ENCODE measurements at regions not wholly inside any gene's neighbourhood (a gene's known extent, or its start where the extent isn't known, plus 50 kb on each side); places are given as distances from the start of the nearest gene placed in this dataset.

- no peak for TF ChIP-seq EZH2phosphoT487 (IDR thresholded peaks at IDR 0.05; ENCODE audit: low read depth)
- TF ChIP-seq CTCF (IDR thresholded peaks at IDR 0.05; ENCODE audit: low read depth, low read length): no peak
- no peaks in the 10 kb centered on the region for H3K79me2 ChIP-seq (ENCODE audit: low read length)
- no peak overlapping the region for H3K4me2 ChIP-seq (ENCODE audit: low read length)
Measured at GRCh38 chr12:58586762-58587161, 333.5 kb downstream of the LRIG3 start.

GRCh38 chr12:58588770-58589169 lies 331.5 kb downstream of the LRIG3 start:
- Histone ChIP-seq H3K4me1 (ENCODE audit: low read length) (no peaks in the 10 kb centered on the region), H4K20me1 (ENCODE audit: insufficient read depth, low read length) (no peaks in the 10 kb centered on the region), H3K4me3 (ENCODE audit: low read length) (no peak overlapping the region), H3K36me3 (replicated peaks; ENCODE audit: low read depth, low read length) (no peaks in the 10 kb centered on the region), H2AFZ (ENCODE audit: low read depth, low read length) (no peak overlapping the region), H3K4me2 (ENCODE audit: low read length) (no peak overlapping the region), H3K27ac (ENCODE audit: low read length) (no peak overlapping the region), H3K27me3 (ENCODE audit: low read depth, low read length) (no peaks in the 10 kb centered on the region), H3K9ac (ENCODE audit: low read length) (no peak overlapping the region), H3K79me2 (ENCODE audit: low read length) (no peaks in the 10 kb centered on the region), H3K9me3 (ENCODE audit: insufficient read depth, low read length) (no peaks in the 10 kb centered on the region)
- TF ChIP-seq CTCF (IDR thresholded peaks at IDR 0.05; ENCODE audit: low read depth, low read length): no peak
- no peak for TF ChIP-seq EZH2phosphoT487 (IDR thresholded peaks at IDR 0.05; ENCODE audit: low read depth)

More at GRCh38 chr12:58586762-58587161, 333.5 kb downstream of the LRIG3 start:
- no peaks in the 10 kb centered on the region for H3K4me1 ChIP-seq (ENCODE audit: low read length)
- no peaks in the 10 kb centered on the region for H3K9me3 ChIP-seq (ENCODE audit: insufficient read depth, low read length)
- H2AFZ ChIP-seq (ENCODE audit: low read depth, low read length): no peak overlapping the region
- H3K27me3 ChIP-seq (ENCODE audit: low read depth, low read length): no peaks in the 10 kb centered on the region
- H3K4me3 ChIP-seq (ENCODE audit: low read length): no peak overlapping the region
- H3K9ac ChIP-seq (ENCODE audit: low read length): no peak overlapping the region
- no peaks in the 10 kb centered on the region for H4K20me1 ChIP-seq (ENCODE audit: insufficient read depth, low read length)
- H3K36me3 ChIP-seq (replicated peaks; ENCODE audit: low read depth, low read length): no peaks in the 10 kb centered on the region
- H3K27ac ChIP-seq (ENCODE audit: low read length): no peak overlapping the region

GRCh38 chr12:58592475-58593207 lies 327.7 kb downstream of the LRIG3 start:
- Histone ChIP-seq H3K4me1 (ENCODE audit: low read length) (no peaks in the 10 kb centered on the region), H3K27ac (ENCODE audit: low read length) (no peak overlapping the region), H3K27me3 (ENCODE audit: low read depth, low read length) (no peaks in the 10 kb centered on the region), H3K4me3 (ENCODE audit: low read length) (no peak overlapping the region), H2AFZ (ENCODE audit: low read depth, low read length) (no peak overlapping the region), H3K9ac (ENCODE audit: low read length) (no peak overlapping the region), H4K20me1 (ENCODE audit: insufficient read depth, low read length) (no peaks in the 10 kb centered on the region), H3K79me2 (ENCODE audit: low read length) (no peaks in the 10 kb centered on the region), H3K36me3 (replicated peaks; ENCODE audit: low read depth, low read length) (no peaks in the 10 kb centered on the region), H3K4me2 (ENCODE audit: low read length) (no peak overlapping the region), H3K9me3 (ENCODE audit: insufficient read depth, low read length) (no peaks in the 10 kb centered on the region)
- TF ChIP-seq CTCF (IDR thresholded peaks at IDR 0.05; ENCODE audit: low read depth, low read length): no peak
- TF ChIP-seq EZH2phosphoT487 (IDR thresholded peaks at IDR 0.05; ENCODE audit: low read depth): no peak

GRCh38 chr12:58593557-58594304 lies 326.6 kb downstream of the LRIG3 start:
- TF ChIP-seq EZH2phosphoT487 (IDR thresholded peaks at IDR 0.05; ENCODE audit: low read depth) (no peak), CTCF (IDR thresholded peaks at IDR 0.05; ENCODE audit: low read depth, low read length) (no peak)
- no peaks in the 10 kb centered on the region for H3K27me3 ChIP-seq (ENCODE audit: low read depth, low read length)
- no peak overlapping the region for H3K4me3 ChIP-seq (ENCODE audit: low read length)
- H3K79me2 ChIP-seq (ENCODE audit: low read length): no peaks in the 10 kb centered on the region
- H3K36me3 ChIP-seq (replicated peaks; ENCODE audit: low read depth, low read length): no peaks in the 10 kb centered on the region
- H2AFZ ChIP-seq (ENCODE audit: low read depth, low read length): no peak overlapping the region
- no peaks in the 10 kb centered on the region for H3K4me1 ChIP-seq (ENCODE audit: low read length)
- H3K27ac ChIP-seq (ENCODE audit: low read length): no peak overlapping the region
- no peak overlapping the region for H3K4me2 ChIP-seq (ENCODE audit: low read length)
- no peaks in the 10 kb centered on the region for H4K20me1 ChIP-seq (ENCODE audit: insufficient read depth, low read length)
- H3K9me3 ChIP-seq (ENCODE audit: insufficient read depth, low read length): no peaks in the 10 kb centered on the region
- no peak overlapping the region for H3K9ac ChIP-seq (ENCODE audit: low read length)
